ENCODE measurements at regions not wholly inside any gene's neighbourhood (a gene's known extent, or its start where the extent isn't known, plus 50 kb on each side); places are given as distances from the start of the nearest gene placed in this dataset.
"Not testable (repeated sequence)": the region's sequence is repeated elsewhere in the genome, so short reads cannot be mapped to it uniquely, and the experiment has no call there.

DNA sequence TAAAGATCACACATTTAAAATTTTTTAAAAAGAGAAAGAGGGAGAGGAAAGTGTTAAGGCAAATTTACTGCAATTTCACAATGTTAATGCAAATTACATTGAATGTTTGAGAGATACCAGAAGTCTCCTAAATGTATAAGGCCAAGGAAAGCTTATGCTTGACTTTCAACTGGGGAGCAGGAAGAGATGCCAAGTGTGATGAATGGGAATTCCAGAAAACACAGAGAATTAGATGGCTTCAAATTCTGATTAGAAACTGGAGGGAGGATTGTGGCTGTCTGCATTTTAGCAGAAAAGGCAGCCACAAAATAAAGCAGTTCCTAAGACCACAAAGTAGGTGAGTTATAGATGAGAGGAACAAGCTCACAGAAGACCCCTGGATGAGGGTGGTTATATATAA, 328.3 kb upstream of the CITED2 start:
- DNase-seq: no peak

DNA sequence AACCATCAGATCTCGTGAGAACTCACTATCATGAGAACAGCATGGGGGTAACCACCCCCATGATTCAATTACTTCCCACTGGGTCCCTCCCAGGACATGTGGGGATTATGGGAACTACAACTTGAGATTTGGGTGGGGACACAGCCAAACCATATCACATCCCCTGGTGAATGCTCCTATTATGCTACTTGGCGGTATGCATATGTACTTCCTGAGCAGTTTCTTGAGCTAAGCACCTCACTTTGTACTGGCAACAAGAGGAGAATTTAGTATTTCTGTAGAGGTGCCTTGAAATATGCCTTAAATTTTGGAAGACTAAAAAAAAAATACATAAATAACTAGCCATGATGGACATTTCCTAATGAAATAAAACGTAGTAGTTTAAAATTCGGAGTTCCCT, 327.2 kb upstream of the CITED2 start:
- DNase-seq: no peak

DNA sequence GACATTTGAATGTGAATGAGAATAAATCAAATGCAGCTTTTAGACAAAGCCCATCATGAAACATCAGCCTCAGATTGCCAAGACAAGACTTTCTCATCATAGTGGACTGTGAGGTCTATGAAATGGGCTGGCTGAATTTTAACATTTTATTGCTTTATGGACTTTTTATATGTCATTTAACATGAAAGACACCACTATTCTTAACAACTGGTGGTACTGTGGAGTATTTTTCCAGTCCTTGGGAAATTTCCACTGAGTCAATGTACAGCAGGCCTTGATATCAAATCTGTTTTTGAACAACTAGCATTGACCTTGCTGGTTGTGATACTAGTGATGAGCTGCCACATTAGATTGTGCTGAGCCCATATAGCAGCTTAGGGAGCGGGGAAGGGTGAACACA, 326.6 kb upstream of the CITED2 start:
- DNase-seq: no peak

DNA sequence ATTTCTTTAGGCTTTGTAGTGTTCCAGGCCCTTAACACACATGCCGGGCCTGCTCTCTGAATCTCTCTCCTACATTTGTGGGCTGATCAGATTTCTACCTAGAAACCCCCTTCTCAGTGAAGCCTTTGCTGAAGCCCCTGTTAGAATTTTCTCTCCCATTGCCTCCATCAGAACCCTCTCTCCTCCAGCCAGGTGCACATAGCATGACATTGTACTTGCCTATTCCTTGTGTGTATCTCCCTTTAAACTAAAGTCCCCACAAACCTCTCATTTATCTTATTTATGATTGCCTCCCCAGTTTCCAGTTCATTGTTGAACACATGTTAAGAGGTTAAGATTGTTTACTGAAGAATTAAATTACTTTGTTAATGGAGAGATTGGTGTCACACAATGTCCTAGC, 325.5 kb upstream of the CITED2 start:
- no peak for DNase-seq

DNA sequence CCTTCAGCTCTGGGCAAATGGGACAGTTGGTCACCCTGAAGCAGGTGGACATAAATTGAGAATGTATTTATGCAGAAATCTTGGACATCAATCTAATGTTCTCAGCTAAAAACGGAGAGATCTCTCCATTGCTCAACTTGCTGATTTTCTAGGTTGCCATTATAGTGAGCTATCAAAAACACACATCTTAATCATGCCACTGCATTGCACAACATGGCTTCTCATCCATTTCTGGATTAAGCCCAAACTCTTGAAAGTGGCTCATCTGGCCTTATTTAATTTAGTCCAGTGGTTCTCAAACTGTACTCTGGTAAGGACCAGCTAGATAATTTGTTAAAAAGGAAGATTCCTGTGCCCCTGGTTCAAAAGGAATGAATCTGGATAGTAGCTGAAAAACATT, 324.9 kb upstream of the CITED2 start:
- DNase-seq: no peak

DNA sequence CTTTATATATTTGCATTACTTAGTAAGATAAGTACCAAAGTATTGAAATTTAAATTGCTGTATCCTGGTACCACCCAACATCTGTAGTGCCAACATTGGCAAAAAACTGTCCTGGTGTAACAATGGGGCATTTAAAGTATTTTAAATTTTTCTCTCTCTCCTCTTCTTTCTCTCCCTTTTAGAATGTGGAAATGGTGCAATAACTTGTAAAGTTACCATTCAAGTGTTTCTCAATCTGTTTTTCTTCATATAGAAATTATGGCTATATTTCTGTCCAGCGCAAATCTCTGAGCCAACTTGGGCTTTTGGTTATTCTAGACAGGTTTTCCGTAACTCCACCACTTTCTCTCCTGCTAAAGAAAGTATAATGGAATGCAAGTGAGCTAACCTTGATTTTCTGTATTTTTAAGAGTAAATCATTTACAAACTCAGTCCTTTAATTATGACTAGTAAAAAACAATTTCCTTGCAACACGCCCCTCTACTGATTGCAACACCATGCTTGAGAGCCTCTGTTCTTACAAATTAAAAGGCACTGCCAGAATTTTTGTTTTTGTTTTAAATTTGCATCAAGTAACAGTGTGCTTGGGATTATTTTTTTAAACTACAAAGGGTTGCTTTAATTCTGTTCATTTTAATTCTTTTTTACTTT, 324.2 kb upstream of the CITED2 start:
- no peak for DNase-seq

DNA sequence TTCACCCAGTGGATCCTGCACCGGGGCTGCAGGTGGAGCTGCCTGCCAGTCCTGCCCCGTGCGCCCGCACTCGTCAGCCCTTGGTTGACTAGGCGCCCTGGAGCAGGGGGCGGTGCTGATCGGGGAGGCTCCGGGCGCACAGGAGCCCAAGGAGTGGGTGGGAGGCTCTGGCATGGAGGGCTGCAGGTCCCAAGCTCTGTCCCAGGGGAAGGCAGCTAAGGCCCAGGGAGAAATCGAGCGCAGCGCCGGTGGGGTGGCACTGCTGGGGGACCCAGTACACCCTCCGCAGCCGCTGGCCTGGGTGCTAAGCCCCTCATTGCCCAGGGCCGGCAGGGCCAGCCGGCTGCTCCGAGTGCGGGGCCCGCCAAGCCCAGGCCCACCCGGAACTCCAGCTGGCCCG, 323.4 kb upstream of the CITED2 start:
- DNase-seq: not testable (repeated sequence)

DNA sequence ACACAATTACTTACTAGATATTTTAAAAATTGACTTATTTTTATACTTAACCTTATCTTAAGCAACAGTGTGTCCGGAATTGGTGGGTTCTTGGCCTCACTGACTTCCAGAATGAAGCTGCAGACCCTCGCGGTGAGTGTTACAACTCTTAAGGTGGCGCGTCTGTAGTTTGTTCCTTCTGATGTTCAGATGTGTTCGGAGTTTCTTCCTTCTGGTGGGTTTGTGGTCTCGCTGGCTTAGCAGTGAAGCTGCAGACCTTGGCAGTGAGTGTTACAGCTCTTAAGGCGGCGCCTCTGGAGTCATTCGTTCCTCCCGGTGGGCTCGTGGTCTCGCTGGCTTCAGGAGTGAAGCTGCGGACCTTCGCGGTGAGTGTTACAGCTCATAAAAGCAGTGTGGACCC, 322.5 kb upstream of the CITED2 start:
- not testable (repeated sequence) for DNase-seq

DNA sequence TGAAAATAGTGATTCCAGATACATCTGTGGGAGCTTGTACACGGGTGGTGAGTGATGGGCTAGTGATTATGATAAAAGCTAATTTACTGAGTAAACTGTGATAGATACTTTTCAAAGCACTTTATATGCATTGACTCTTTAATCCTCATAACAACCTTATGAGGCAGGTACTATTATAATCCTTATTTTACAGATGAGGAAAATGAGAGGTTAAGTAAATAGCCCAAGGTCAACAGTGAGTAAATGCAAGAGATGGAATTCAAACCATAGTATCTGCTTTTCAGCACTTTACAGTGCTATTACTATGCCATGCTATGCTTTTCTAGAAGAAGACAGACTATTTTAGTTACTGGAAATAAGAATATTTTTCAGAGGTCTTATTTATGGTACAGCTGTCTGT, 320.9 kb upstream of the CITED2 start:
- no peak for DNase-seq

DNA sequence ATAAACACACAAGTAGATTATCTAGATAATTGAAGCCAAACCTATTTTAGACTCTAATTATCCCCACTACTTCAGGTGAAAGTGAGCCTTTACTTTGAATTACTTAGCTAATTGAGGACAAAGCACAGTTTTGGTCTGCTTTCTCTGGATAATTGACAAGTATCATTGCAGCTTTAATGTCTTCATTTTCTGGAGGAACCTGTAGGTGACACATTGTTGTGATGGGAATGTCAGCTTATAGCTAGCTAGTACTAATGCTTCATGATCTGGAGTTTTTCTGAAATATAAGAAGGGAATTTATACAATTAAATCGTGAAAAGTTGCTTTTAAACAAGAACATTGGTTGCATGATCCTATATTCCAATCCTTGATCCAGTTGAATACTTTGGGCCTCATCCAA, 319.3 kb upstream of the CITED2 start:
- DNase-seq: no peak

DNA sequence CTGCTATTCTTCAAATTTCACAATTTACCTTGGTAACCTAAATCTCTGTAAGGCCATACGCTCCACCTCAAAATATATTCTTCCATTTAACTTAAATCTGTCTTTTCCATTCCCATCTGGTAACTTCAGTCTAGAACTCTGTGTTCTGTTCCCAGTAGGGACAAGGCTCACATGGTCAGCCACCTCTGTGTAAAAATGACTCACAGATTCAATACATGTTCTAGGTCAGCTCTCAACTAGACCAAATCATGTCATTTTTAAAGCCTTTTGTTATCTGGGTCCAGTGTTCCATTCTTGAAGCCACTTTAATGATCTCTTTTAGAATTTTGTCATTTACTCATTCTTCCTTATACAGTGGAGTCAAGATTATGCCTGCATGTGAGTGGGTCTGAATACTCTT, 315.6 kb upstream of the CITED2 start:
- DNase-seq: no peak

DNA sequence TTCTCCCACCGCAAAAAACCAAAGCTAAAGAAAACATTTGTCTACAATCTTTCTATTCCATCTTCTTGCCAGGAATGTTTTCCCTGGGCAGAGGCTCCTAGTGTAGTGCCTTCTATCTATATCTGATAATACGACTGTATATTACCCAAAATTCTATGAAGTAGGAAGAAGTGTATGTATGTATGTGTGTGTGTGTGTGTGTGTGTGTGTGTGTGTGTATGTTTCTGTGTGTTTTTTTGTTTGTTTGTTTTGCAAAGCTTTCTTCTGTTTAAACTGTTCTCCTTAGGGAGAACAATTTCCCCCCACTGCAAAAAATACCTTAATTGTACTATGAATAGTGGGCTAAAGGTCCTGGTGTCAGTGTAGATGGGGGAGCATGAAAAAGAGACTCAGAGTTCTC, 312.6 kb upstream of the CITED2 start:
- no peak for DNase-seq

DNA sequence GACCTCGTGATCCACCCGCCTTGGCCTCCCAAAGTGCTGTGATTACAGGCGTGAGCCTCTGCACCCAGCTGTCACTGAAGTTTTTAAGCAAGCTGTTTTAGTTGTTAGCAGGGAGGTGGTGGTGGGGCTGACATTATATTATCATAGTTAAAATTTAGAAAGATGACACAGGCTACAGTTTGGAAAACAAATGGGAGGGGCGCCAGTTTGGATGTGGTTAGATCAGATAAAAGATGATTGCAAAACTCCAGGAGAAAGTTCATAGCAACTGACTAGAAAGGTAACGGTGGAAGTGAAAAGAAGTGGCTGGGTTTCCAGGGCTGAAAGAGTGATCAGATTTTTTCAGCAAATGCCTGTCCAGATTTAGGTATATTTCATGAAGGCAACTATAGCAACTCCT, 311.9 kb upstream of the CITED2 start:
- DNase-seq: no peak

DNA sequence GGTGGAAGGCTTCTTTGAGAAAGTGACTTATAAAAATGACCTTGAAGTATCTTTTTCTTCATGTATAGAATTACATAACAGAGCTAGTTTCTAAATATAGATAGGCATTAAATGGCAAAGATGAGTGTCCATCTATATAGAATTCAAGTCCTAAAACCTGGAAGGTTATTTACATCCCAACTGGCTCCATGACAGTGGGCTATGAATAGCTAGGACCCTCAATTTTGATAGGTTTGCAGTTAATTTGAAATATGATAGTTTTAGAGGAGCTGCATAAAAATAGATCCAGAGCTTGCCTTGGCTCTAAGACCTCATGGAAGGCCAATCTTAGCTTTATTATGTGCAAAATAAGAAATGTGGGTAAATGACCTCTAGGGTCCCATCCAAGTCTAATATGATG, 310.6 kb upstream of the CITED2 start:
- DNase-seq: no peak

DNA sequence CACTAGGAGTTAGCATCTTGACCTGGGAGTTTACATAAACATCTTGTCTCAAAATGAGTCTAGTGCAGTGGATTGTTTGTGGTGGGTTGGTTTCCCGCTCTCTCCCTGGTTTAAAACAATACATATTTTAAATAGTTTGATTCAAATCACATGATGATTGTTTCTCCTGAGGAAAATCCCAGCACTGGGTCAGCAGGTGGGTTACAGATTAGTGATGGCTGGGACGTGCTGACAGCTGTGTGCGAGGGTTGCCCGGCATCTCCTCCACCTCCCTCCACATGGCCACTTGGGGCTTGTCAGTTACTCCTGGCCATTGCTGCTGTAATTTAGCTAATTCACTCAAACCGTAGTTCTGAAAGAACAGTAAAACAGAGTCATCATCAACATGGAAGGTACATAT, 306.4 kb upstream of the CITED2 start:
- no peak for DNase-seq

DNA sequence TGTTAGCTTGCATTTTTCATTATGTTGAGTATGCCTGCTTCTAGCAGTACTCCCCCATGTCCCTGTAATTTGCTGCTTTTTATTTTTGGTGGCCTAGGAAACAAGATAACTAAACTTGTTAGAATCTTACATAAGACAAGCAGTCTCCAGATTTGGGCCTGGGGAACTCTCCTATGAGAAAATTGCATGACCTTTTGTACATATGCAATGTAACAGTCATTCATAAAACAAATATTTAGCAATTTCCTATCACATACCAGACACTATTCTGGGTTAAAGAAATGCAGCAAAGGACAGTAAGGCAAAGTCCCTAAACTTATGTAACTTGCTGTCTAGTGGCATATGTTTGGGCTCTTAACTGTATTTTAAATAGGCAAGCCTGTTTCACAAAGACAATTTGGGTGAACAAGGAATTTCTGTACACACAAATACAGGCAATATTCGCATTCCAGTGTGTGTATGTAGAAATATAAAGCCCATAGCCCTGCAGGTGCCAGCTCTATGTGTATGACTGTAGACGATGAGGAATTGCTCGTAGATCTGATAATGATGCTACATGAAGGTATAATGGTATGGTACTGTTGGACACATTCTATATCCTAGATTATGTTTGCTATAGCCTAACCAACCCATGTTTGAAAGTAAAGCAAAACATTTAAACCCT, 305.2 kb upstream of the CITED2 start:
- no peak for DNase-seq

DNA sequence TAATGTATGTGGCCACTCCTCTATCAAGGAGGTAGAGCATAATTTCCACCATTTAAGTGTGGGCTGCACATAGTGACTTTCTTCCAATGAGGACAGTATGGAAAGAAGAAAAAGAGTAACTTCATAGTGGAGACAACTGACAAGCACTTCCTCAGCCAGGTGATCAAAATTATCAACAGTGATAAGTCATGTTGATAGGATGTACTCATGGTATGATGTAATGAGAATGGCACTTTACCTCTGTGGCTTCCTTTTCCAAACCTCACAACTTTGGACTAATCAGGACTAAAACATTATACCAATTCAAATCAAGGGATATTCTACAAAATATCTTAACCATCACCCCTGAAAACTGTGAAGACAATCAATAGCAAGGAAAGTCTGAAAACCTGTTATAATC, 302.3 kb upstream of the CITED2 start:
- DNase-seq: no peak

DNA sequence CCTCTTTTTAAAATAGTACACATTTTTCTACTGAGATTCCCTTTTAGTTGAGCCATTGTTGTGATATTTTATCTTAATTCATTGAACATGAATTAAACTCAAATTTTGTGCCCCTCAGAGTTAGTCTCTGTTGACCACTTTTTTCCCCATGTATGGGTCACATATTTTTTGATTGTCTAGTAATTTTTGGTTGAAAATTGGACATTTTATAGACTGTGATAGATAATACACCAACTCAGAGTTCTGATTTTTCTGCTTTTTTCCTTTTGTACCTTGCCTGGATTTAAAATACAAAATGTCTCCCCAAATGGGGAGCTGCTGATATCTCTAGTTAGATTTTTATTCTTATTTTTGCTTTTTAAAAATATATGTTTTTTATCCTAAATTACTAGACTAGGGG, 291.8 kb upstream of the CITED2 start:
- DNase-seq: no peak

DNA sequence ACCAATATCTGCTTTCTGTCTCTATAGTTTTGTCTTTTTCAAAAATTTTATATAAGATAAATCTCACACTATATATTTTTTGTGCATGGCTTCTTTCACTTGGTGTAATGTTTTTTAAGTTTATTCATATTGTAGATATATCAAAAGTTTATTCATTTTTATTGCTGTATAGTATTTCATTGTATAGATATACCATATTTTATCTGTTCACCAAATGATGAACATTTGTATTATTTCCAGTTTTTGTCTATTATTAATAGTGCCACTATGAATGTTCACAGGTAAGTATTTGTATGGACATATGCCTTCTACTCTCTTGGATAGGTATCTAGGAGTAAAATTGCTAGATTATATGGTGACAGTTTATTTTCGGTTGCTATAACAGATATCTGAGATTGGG, 289.5 kb upstream of the CITED2 start:
- DNase-seq: no peak

DNA sequence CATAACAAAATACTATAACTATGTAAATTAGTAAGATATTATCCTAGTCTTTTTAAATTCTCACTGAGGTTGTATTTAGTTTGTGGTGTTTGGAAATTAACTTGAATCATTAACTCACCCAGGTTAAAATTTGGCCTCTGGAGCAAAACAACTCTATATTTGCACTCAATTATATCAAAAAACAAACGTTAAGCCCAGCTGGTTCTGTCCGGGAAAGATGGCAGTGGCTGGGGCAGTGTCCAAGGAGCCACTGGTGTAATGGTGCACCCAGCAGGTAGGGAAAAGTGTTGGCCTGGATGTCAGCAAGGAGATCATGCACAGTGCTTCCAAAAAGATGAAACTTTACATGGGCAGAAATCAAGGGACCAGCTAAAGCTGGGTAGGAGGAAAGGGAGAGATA, 285.3 kb upstream of the CITED2 start:
- DNase-seq: no peak

DNA sequence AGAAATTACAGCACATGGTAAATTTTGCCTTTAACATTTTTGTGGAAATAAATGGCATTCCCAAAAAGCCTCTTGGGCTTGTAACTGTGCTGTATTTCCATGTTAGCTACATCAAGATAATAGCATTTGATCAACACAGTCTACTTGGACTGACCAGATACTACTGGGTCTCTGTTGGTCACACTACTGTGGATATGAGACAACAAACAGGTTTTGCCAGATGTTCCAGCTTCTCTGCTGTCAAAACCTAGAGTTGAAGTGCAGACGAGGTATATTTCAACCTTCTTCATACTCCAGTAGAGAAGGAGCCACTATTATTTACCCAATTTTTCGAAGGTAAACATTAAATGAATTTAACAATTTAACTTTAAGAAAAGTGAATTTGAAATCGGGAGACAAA, 284.7 kb upstream of the CITED2 start:
- DNase-seq: no peak

DNA sequence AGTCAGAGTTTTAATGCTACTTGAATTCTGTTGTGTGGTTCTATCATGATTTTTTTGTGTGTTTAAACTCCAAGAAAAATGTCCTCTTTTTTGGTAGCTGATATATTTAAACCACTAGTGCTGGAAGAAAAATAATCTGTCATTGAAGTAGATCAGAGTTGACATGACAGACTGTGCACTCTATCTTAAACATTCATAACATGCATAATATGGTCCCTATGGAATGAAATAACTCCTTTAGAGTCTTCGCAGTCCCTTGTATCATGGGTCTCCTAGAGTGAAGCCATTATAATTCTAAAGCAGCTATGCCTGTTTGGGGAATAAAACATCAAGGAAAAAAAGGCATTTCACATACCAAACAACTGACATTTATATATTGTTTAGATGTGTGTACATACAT, 282.7 kb upstream of the CITED2 start:
- no peak for DNase-seq

DNA sequence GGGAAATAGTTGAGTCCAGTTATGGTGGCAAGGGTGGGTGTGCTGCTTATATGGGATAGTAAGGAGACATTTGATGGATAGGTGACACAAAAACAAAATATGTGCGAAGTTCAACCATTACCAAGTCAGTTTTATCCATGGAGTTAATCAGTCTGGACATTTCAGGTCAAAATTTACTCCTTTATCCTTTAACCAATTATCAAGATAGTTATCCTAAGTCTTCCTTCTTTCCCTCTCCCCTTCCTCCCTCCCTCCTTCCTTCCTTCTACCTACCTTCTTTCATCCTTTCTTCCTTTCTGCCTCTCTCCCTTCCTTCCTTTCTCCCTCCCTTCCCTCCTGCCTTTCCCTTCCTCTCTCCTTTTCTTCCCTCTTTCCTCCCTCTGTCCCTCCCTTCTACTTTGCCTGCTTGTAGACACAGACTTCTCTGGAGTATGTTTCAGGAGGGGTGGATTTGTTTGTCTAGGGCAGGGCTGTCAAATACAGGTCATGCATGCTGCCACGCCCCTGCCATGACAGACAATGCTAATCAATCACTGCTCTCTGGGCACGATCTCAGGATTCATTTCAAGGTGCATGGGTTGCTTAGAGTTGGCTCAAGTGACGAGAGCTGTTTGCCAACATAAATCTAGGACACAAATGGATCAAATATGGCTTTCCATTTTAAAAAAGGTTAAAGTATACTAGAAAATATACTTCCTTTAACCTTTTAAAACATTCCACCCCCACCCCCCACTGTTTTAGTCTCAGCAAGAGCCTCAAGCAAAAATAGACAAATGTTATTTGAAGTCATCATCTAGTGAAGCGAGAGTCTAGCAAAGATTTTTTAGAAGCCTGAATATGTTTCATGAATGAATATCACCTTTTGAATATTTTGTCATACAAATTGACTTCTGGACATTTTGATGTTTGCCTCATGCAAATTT, 281.6 kb upstream of the CITED2 start:
- no peak for DNase-seq
